Right lung (tissue), 2 donors: ENCODE measurements at regions not wholly inside any gene's neighbourhood (a gene's known extent, or its start where the extent isn't known, plus 50 kb on each side); places are given as distances from the start of the nearest gene placed in this dataset.

ENCODE experiments used
- DNase-seq, 2 donors: peaks; one replicate each; pipeline ENCODE4 v3.0.0-alpha.2; 2013

- DNase-seq, result no peak
These were observed 157.8 kb downstream of the COPS8 start for GRCh38 chr2:237243487-237243886.

GRCh38 chr2:237244178-237244577, 158.5 kb downstream of the COPS8 start:
- DNase-seq, result no peak

DNA sequence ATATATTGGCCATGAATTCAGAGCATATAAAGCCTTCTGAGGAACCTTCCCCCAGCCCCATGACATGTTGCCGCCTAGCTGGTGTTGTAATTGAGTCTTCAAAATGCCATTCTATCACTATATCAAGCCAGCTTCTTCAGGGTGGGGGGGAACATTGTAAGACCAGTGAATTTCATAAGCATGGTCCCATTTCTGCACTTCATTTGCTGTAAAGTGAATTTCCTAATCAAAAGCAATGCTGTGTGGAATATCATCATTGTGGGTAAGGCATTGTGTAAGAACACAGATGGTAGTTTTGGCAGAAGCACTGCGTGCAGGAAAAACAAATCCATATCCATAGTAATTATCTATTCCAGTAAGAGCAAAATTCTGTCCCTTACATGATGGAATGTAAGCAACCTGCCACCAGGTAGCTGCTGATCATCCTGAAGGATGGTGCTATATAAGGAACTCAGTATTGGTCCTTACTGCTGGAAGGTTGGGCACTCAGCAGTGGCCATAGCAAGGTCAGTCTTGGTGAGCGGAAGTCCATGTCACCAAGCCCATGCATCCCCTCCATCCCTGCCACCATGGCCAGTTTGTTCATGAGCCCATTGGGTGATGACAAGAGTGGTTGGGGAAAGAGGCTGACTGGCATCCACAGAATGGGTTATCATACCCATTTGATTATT, 159.4 kb downstream of the COPS8 start:
- DNase-seq, result peak; percentile 83 to 89

DNA sequence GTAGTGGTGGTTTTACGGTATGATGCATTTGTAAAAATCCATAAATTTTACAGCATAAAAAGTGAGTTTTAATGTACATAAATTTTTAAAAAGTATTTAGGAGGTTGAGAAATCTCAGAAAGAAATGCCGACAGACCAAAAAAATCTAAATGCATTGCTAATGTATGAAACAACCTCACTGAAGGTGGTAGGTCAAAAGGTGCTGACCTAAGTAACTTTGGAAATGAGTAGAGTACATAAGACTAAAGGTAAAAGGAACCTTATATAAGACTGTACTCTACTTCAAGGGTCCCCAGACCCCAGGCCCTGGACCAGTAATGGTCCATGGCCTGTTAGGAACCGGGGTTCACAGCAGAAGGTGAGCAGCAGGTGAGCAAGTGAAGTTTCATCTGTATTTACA, 163.4 kb downstream of the COL6A3 start:
- DNase-seq, result no peak

DNA sequence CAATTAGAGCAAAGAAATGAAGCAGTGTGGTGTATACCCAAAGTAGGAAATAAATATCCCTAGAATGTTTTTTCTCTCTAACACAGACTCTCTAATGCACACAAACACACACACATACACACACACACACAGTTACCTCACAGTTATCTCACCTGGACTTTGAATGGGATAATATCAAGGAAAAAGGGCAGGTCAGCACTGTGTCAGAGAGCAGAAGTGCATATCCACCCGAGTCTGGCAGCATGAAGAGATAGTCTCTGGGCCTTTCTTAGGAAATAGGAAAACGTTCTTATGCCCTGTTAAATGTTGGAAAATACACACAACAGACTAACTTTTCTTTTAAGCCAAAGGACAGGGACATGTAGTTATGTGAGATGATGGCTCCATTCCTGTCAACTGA, 162.0 kb downstream of the COL6A3 start:
- DNase-seq, result no peak

DNA sequence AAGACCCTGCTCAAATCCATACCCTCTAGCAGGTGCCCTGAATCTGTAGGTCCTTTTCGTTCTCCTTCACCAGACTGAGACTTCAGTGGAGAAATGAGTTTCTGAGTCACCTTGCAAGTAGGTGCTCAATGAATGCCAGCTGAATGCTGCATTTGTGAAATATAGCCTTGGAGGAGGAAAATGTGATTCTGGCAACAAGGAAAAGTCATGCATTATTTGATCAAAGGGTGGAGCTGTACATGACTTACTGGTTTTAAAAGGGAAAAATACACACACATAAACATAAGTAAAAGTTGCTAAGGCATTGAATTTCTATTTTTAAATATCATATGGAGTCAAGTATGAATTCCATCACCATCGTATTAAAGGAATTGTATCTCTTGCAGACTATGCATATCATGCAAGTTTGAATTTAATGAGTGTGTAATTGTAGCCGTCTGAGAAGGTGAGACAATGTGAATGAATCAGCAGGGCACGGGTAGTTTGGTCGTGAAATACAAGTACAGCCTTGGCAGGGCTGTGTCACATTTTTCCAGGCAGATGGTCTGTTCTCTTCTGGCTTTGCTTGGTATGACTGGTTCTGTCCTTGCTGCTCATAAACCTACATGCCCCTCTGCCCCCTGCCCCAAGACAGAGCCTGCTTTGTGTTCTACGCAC, 160.8 kb downstream of the COL6A3 start:
- DNase-seq, result no peak

GRCh38 chr2:237254369-237254861, 159.5 kb downstream of the COL6A3 start:
- no peak for DNase-seq

DNA sequence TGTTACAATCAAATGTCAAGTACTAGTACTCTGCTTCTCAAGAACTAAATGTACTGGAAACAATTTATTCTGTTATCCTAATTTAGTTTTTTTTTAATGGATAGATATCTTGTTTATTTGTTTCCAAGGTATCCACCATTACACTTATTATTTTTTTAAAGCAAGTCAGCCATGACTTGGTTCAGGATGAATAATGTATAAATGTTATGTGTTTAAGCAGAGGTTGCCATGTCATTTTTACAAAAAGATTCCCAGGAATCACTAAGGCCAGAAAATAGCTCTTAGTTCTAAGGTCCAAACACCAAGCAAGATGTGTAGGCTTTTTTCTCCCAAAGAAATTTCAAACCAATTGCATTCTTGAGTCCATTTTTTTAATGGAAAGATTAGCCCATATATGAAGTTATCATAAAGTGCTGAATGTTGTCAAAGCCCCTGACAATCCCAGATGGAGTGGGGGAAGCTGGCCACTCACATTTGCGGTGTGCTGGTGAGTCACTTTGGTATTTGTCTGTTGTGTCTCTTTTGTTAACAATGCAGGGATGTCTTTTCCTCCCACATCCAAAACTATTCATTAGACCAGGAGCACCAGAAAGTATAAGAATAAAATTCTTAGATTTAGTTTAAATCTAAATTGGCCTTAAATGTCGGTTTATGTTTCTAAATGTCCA, 158.9 kb downstream of the COL6A3 start:
- no peak for DNase-seq

- no peak for DNase-seq
These were observed 157.1 kb downstream of the COL6A3 start for GRCh38 chr2:237256887-237257286.

DNA sequence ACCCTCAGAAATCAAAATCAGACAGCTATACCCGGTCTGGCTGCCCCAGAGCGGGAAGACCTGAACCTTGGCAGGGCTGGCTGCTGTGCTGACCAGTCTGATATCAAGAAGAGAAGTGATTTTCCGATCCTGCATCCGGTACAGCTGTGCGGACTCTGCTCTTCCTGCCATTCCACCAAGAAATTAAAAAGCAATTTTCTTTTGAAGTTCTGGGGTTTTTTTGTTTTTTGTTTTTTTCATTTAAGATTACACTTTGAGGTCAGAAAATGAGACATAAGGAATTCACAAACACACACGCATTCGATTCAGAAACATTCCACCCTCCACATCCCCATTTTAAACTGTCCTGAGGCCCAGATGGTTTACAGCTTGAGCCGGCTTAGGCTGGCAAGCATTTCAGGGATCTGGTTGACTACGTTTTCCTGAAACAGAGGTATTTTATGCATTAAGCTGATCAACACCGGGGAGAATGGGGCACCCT, 156.5 kb downstream of the COL6A3 start:
- peak; percentile 84 to 91 for DNase-seq

DNA sequence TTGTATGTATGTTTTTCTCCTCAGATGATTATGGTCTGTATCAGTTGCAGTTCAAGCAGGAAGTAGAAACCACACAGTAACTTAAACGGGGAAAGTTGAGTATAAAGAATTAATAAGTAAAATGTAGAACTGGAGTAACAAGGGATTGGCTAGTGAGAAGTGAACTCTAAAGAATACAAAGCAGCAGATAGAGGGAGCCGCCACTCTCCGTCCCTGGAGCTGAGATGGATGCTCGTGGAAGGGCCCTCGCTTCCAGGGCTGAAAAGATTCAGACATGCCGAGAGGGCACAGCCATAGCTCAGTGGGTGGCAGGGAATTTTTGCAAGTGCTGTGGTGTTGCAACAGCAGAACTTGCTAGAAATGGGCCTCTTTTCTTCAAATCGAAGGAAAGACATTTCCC, 155.8 kb downstream of the COL6A3 start:
- DNase-seq, result no peak

DNA sequence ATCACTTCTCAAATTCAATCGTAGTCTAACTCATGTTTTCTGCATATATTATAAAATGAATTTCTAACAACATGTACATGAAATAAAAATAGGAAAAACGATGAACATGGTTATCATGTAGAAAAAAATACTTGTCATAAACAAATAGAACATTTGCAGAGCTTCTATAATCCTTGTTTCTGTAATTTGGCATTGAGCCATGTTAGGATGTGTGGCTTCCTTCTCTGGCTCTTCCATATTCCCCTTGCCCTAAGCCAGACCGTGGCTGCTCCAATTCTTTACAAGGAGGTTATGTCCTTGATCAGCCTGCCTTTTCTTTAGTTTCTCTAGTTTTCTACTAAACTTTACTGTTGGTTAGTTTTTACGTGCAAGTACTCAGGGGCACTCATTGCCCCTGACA, 155.3 kb downstream of the COL6A3 start:
- DNase-seq, result no peak

DNA sequence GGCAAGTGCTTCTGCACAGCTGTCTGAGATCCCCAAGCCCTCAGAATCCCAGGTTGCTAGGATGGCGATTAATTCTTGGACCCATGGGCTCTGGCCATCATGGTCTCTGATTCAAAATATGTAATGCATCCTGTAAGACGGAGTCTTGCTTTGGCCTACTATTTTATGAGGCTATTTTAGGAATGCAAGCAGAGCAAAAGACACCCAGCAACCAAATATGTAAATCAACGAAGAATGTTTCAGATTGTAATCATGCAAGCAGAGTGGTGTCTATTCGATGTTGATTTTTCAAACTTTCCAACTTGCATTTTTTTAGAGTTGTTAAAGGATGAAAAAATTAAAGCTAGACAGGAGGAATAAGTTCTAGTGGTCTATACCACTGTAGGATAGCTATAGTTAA, 154.8 kb downstream of the COL6A3 start:
- no peak for DNase-seq

- DNase-seq, result no peak
These were observed 153.8 kb downstream of the COL6A3 start for GRCh38 chr2:237260039-237260620.

- DNase-seq, result no peak
These were observed 153.3 kb downstream of the COL6A3 start for GRCh38 chr2:237260686-237261085.

DNA sequence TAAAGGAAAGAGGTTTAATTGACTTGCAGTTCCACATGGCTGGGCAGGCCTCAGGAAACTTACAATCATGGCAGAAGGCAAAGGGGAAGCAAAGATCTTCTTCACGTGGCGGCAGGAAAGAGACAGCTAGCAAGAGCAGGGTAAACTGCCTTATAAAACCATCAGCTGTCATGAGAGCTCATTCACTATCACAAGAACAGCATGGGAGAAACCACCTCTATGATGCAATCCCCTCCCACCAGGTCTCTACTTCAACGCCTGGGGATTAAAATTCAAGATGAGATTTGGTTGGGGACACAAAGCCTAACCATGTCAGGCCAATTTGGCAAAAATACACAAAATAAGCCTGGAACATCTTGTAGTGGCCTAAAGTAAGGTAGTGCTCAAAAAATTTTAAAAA, 152.6 kb downstream of the COL6A3 start:
- no peak for DNase-seq

GRCh38 chr2:237262838-237263771, 150.9 kb downstream of the COL6A3 start:
- DNase-seq, result no peak

DNA sequence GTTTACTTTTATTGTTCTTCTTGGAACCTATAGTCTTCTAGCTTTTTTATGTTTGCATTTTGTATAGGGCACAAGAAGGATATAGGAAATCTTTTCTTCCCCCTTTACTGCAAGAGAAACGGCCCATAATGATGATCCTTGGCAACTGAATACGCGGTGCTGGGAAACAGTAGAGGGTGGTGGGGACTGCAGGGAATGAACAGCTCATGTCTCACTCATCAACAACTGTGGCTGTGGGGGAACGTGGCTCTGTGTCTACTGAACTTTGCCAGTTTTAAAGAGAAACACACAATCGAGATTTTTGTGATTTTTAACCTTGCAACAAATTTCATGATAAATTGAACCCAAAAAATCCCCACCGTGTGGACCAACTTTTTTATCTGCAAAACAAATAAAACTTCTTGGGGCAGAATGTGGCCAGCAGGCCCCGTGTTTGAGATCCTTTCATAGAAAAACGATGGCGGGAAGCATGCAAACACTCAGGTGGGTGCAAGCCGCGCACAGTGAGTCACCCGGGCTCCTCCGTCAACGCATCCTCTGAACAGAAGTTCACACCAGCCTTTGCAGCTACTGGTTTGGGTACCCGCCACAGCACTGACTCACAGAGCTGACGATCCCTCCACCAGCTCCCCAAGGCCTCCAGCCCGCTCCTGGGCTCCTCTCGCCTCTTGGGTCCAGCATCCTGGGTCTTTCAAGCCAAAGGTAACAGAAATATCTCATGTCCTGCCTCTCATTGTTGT, 149.3 kb downstream of the COL6A3 start:
- DNase-seq, result no peak

- DNase-seq, result no peak
These were observed 145.8 kb downstream of the COL6A3 start for GRCh38 chr2:237268004-237268708.
